ENCODE measurements at regions not wholly inside any gene's neighbourhood (a gene's known extent, or its start where the extent isn't known, plus 50 kb on each side); places are given as distances from the start of the nearest gene placed in this dataset.

GRCh38 chr22:22395245-22395644 is 113.3 kb downstream of the ZNF280B start:
- no peak for DNase-seq (ENCODE audit: low read depth)

DNA sequence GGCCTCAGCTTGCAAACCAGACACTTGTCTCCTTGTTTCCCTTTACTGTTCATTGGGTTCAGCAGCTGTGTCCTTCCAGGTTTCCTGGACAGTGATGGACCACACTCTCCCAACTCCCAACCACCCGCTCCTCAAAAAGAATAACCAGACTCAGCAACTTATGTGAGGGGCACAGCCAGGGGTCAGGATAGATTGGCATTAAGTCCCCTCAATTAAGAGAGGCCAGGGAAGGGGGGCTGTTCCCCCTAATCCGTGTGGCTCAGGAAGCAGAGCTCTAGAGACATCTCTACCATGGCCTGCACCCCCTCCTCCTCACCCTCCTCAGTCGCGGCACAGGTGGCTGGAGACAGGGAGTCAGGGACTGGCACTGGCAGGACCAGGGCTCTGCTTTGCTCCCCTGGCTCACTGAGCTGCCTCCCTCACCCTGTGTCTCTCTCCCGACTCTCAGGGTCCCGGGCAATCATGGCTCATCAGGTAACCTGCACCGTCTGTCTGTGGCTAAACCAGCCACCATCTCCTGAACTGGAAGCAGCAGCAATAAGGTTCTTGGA is 111.7 kb downstream of the ZNF280B start:
- DNase-seq (ENCODE audit: low read depth): no peak

DNA sequence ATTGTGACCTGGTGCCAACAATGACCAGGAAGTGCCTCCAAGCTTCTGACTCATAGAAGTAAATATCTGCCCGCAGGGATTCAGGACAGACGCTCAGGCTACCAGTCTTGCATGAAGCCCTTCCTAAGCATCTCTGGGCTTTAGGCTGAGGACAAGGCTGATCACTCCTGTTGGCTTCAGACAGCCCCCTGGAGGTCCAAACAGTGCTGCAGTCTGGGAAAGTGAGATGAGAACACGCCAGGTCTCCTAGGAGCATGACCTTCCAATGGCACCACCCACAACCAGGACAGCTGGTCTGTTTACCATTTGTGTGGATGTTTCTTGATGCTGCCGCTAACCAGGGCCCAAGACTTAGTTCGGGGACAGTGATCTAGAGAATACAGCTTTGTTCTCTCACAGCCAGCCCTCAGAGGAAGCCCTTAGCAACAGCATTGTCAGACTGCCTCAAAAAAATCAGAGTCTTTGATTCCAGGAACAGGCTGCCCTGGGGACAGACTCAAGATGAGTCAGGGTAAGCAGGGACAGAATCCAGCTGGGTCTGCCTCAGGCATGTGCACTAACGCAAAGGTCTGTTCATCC is 111.2 kb downstream of the ZNF280B start:
- peak; percentile 36 for DNase-seq (ENCODE audit: low read depth)

GRCh38 chr22:22397875-22398524 is 110.5 kb downstream of the ZNF280B start:
- DNase-seq (ENCODE audit: low read depth): no peak

GRCh38 chr22:22398530-22399327 is 109.8 kb downstream of the ZNF280B start:
- DNase-seq (ENCODE audit: low read depth): no peak

GRCh38 chr22:22400099-22400498 is 108.4 kb downstream of the ZNF280B start:
- DNase-seq (ENCODE audit: low read depth): no peak

- no peak for DNase-seq (ENCODE audit: low read depth)
These were observed 107.6 kb downstream of the ZNF280B start for GRCh38 chr22:22400964-22401363.

GRCh38 chr22:22401381-22401780 is 107.2 kb downstream of the ZNF280B start:
- DNase-seq (ENCODE audit: low read depth): no peak

- DNase-seq (ENCODE audit: low read depth): no peak
These were observed 105.2 kb downstream of the ZNF280B start for GRCh38 chr22:22403306-22403705.

DNA sequence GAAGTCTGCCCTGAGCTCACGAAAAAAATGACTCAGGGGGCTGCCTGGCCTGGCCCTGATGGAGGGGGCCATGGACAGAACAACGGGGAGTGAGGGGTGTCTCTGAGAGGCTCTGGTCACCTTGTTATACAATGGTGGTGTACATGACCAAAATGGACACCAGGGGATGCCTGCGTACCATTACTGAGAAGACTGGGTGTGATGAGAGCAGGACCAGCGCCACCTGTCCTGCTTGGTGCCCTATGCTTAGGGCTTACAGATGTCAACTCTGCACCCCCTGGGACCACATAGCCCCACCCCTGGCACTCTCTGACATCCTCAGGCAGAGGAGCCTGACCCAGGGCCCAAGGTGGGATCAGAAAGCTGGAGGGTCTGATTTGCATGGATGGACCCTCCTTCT is 104.8 kb downstream of the ZNF280B start:
- no peak for DNase-seq (ENCODE audit: low read depth)

DNA sequence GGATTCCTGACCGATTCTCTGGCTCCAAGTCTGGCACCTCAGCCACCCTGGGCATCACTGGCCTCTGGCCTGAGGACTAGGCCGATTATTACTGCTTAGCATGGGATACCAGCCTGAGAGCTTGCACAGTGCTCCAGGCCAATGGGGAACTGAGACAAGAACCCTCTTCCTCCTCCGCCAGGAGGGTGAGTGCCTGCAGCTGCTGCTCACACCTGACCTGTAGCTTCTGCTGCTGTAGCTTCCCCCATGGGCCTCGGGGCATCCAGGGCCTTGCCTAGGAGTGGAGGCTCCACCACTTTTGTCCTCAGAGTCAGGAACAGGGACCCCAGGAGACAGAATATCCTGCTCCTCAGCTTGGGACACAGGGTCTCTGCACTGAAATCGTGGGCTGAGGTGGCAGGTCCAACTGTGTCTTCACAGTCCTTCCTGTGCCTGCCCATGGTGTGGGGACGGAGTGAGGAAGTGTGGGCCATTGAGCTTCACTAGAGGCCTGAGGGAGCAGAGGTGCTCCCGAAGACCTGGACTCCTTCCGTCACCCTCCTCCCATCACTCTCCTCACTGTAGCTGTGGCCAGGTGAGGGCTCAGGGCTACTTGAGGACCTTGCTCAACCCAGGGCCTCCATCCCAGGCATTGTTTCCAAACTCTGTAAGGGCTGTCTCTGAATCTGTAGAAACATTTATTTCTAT is 103.8 kb downstream of the ZNF280B start:
- no peak for DNase-seq (ENCODE audit: low read depth)

- no peak for DNase-seq (ENCODE audit: low read depth)
These were observed 102.0 kb downstream of the ZNF280B start for GRCh38 chr22:22406445-22407027.

- no peak for DNase-seq (ENCODE audit: low read depth)
These were observed 101.5 kb downstream of the ZNF280B start for GRCh38 chr22:22407061-22407460.

DNA sequence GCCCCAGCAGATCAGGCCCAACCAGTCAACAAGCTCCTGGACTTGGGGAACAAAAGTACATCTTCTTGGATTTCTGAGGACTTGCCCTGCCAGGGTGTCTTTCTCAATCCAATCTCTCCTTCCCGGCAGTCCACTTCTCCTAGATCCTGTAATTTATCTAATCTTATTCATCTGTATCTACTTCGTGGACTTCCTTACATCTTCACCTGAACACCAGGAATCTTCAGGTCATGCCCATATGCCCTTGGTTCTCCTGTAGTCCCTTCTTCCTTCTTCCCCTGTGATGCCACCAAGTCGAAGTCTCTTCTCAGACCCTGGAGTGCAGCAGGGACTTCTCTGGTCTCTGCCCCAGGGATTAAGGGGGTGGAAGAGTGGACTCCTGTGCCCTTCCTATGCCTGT is 100.3 kb downstream of the ZNF280B start:
- DNase-seq (ENCODE audit: low read depth): no peak

DNA sequence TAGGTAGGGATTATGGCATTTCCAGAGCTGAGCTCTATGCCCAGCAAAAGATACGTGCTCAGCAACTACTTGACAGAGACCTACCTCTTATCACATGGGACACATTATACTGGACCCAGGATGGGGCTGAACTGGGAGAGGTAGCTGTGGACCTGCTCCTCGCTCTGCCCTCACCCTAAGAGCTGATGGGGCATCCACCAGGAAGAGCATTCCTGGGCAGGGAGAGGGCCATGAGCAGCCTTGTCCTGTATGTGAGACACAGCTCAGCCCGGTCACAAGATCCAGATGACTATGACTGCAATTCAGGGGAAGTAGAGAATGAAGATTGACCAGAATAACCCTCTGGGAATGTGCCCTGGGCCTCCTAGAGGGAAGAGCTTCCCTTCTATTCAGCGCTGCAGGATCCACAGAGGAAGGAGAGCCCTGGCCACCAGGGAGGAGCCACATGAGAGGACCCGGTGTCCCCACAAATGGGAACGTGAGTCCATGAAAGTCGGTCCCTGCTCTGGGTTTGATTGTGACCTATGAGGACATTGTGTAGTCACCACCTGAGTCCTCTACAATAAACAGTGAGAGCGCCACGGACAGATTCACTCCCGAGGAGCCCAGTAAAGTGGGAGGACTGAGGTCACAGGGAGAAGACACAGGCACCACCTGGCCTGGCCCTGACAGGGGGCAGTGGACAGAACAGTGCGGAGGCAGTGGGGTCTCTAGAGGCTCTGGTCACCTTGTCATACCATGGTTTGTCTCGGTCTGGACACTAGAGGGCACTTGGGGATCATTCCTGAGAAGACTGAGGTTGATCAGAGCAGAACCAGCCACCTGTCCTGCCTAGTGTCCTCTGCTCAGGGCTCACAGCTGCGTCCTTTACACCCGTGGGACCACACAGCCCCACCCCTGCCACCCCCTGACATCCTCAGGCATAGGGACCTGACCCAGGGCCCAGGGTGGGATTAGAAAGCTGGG is 99.5 kb downstream of the ZNF280B start:
- DNase-seq (ENCODE audit: low read depth): peak; percentile 25

DNA sequence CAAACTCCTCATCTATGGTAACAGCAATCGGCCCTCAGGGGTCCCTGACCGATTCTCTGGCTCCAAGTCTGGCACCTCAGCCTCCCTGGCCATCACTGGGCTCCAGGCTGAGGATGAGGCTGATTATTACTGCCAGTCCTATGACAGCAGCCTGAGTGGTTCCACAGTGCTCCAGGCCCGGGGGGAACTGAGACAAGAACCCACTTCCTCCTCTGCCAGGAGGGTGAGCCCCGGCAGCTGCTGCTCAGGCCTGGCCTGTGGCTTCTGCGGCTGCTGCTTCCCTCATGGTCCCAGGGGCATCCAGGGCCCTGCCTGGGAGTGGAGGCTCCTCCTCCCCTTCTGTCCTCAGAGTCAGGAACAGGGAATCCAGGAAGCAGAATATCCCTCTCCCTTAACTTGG is 98.4 kb downstream of the ZNF280B start:
- DNase-seq (ENCODE audit: low read depth): peak; percentile 40

DNA sequence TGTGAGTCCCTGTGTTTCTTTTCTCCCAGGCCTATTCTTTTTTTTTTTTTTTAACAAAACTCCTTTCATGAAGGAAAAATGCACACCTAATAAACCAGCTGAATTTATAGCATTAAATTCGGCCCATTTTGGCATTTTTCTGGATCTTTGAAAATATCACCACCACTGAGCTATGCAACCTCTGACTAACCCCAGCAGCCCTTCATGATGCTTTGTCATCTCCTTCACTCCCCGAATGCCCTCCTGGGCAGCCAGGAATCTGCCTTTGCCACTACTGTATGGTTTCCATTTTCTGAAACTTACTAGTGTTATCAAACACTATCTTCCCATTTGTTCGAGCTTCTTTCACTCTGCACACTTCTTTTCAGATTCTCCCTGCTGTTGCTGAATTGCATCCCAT is 97.9 kb downstream of the ZNF280B start:
- DNase-seq (ENCODE audit: low read depth): no peak

DNA sequence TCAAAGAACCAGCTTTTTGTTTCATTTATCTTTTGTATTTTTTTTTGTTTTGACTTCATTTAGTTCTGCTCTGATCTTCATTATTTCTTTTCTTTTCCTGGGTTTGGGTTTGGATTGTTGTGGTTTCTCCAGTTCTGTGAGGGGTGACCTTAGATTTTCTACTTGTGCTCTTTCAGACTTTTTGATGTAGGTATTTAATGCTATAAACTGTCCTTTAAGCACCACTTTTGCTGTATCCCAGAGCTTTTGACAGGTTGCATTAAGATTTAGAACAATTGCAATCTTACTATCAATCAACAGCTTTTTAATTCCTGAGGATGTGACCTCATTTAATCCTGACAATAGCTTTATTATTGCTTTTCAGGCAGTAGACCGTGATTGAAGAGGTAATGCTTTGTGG is 94.3 kb downstream of the ZNF280B start:
- DNase-seq (ENCODE audit: low read depth): no peak

DNA sequence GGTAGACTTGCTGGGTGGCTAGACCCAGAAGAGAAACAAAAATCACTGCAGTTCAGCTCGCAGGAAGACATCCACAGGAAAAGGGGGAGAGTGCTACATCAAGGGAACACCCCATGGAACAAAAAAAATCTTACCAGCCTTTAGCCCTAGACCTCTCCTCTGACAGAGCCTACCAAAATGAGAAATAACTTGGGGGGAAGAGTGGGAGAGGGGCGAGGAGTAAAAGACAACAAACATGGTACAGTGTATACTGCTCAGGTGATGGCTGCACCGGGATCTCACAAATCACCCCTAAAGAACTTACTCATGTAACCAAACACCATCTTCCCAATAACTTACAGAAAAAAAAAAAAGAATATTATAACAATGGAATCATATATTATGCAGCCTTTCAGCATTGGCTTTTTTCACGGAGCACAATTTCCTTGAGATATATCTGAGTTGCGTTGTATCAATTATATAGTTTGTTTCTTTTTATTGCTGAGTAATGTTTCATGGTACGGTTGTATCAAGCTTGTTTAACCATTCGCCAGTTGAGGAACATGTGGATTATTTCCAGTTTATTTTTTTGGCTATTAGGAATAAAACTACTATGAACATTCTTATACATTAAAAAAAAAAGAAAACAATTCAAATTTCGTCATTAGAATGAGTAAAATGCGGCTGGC is 90.9 kb downstream of the ZNF280B start:
- DNase-seq (ENCODE audit: low read depth): no peak

DNA sequence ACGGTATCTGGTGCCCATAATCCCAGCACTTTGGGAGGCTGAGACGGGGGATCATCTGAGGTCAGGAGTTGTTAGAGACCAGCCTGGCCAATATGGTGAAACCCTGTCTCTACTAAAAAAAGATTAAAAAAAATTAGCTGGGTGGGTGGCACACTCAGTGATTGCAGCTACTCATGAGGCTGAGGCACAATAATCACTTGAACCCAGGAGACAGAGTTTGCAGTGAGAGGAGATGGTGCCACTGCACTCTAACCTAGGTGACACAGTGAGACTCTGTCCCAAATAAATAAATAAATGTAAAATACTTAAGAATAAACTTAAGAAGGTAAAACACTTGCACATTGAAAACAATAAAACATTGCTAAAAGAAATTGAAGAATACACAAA is 90.4 kb downstream of the ZNF280B start:
- DNase-seq (ENCODE audit: low read depth): no peak

All from Daoy (cell line).